Tibial nerve (tissue), 4 donors: ENCODE measurements at regions not wholly inside any gene's neighbourhood (a gene's known extent, or its start where the extent isn't known, plus 50 kb on each side); places are given as distances from the start of the nearest gene placed in this dataset.

ENCODE experiments used
- CTCF ChIP-seq, 5 experiments: fragments of 200-600 bp in 3 of 5; fragments of 450-650 bp in 2 of 5; sonication (generic) in 3 of 5; IDR thresholded peaks; one replicate each; pipeline ENCODE4 v1.5.1; 2016 to 2019; ENCODE audit warnings: antibody characterized with exemption in 5 of 5, mild to moderate bottlenecking in 3 of 5, moderate library complexity in 2 of 5
- EP300 ChIP-seq, 2 donors: sonication (generic); formaldehyde crosslinking; IDR thresholded peaks; one replicate each; pipeline ENCODE4 v1.6.1; 2017; ENCODE audit warnings: antibody characterized with exemption in 2 of 2, mild to moderate bottlenecking in 1 of 2

GRCh38 chr16:76943921-76944320 lies 247.1 kb upstream of the MON1B start:
- no peak for TF ChIP-seq CTCF (IDR thresholded peaks at IDR 0.05)
- no peak for TF ChIP-seq EP300 (IDR thresholded peaks at IDR 0.05)
